Endodermal cell (in vitro differentiated cells): ENCODE measurements at regions not wholly inside any gene's neighbourhood (a gene's known extent, or its start where the extent isn't known, plus 50 kb on each side); places are given as distances from the start of the nearest gene placed in this dataset.

ENCODE experiments used
- DNase-seq: peaks from one replicate; pipeline ENCODE4 v3.0.0-alpha.2; 2017
- H3K27ac ChIP-seq: 2 replicates; pipeline ENCODE4 v1.5.1; 2013; ENCODE audit warnings: mild to moderate bottlenecking, low read depth, low read length, moderate library complexity
- H3K27me3 ChIP-seq: 2 replicates; pipeline ENCODE4 v1.6.1; 2013; ENCODE audit warnings: mild to moderate bottlenecking, low read length, moderate library complexity; ENCODE audit not compliant: insufficient read depth, control insufficient read depth, poor library complexity, severe bottlenecking
- H3K36me3 ChIP-seq: 2 replicates; pipeline ENCODE4 v1.7.0; 2013; ENCODE audit warnings: mild to moderate bottlenecking, low read length, moderate library complexity; ENCODE audit not compliant: control insufficient read depth, insufficient read depth
- H3K4me1 ChIP-seq: one replicate; pipeline ENCODE4 v1.7.0; 2013; ENCODE audit warnings: low read length; ENCODE audit not compliant: control insufficient read depth, insufficient read depth
- H3K4me3 ChIP-seq: 2 replicates; pipeline ENCODE4 v1.5.1; 2013; ENCODE audit warnings: mild to moderate bottlenecking, low read length, moderate library complexity
- H3K9ac ChIP-seq: 2 replicates; pipeline ENCODE4 v1.6.1; 2013; ENCODE audit warnings: mild to moderate bottlenecking, low read length, moderate library complexity; ENCODE audit not compliant: poor library complexity, severe bottlenecking; ENCODE audit errors: extremely low read depth
- H3K9me3 ChIP-seq: 2 replicates; pipeline ENCODE4 v1.6.1; 2013; ENCODE audit warnings: mild to moderate bottlenecking, low read length, moderate library complexity; ENCODE audit not compliant: control insufficient read depth
- H3K27ac Mint-ChIP-seq: 2 replicates; pipeline ENCODE4 v1.8.0; 2020; ENCODE audit warnings: mixed read lengths
- H3K27me3 Mint-ChIP-seq: 2 replicates; pipeline ENCODE4 v1.8.0; 2021; ENCODE audit warnings: mild to moderate bottlenecking, mixed read lengths; ENCODE audit not compliant: insufficient read depth
- H3K36me3 Mint-ChIP-seq: 2 replicates; pipeline ENCODE4 v1.8.0; 2020; ENCODE audit warnings: low read depth, mixed read lengths
- H3K4me1 Mint-ChIP-seq: 2 replicates; pipeline ENCODE4 v1.8.0; 2020; ENCODE audit warnings: mixed read lengths
- H3K4me3 Mint-ChIP-seq: 2 replicates; pipeline ENCODE4 v1.8.0; 2020; ENCODE audit warnings: mild to moderate bottlenecking, moderate library complexity, mixed read lengths
- H3K9me3 Mint-ChIP-seq: 2 replicates; pipeline ENCODE4 v1.8.0; 2020; ENCODE audit warnings: mild to moderate bottlenecking, mixed read lengths
- CTCF ChIP-seq: fragments of 200-600 bp; sonication (generic); conservative IDR thresholded peaks from 2 replicates; pipeline ENCODE4 v1.5.0; 2021; ENCODE audit warnings: antibody characterized with exemption, mild to moderate bottlenecking
- WGBS, 2 experiments: methylation state at CpG; one replicate each; pipeline versions ENCODE4 v1.1.5 to v1.1.7; 2013; ENCODE audit warnings: missing lambda C conversion rate in 2 of 2, mixed read lengths in 1 of 2; ENCODE audit not compliant: insufficient coverage in 1 of 2, insufficient read length in 1 of 2; 5-methylcytosine and 5-hydroxymethylcytosine counted together

GRCh38 chr3:178302966-178303930 lies 233.0 kb upstream of the KCNMB2 start:
- no peaks in the 10 kb centered on the region for H3K36me3 ChIP-seq
- TF ChIP-seq CTCF = no peak
- H3K9me3 ChIP-seq = no peaks in the 10 kb centered on the region
- DNase-seq = no peak
- Mint-ChIP-seq H3K4me3 (no peak overlapping the region), H3K36me3 (no peaks in the 10 kb centered on the region), H3K9me3 (no peaks in the 10 kb centered on the region), H3K4me1 (no peaks in the 10 kb centered on the region), H3K27ac (no peak overlapping the region), H3K27me3 (no peaks in the 10 kb centered on the region)
- H3K4me1 ChIP-seq = no peaks in the 10 kb centered on the region
- H3K9ac ChIP-seq = no peak overlapping the region
- WGBS, 2 experiments = 87 to 93% methylated on average over 3 to 6 of the region's 6 CpGs
- no peak overlapping the region for H3K4me3 ChIP-seq
- H3K27me3 ChIP-seq = no peaks in the 10 kb centered on the region
- no peak overlapping the region for H3K27ac ChIP-seq

GRCh38 chr3:178304758-178305467 lies 231.3 kb upstream of the KCNMB2 start:
- no peak for DNase-seq
- Mint-ChIP-seq H3K36me3 (no peaks in the 10 kb centered on the region), H3K27ac (no peak overlapping the region), H3K9me3 (no peaks in the 10 kb centered on the region), H3K27me3 (no peaks in the 10 kb centered on the region), H3K4me1 (no peaks in the 10 kb centered on the region), H3K4me3 (no peak overlapping the region)
- Histone ChIP-seq H3K9ac (no peak overlapping the region), H3K27ac (no peak overlapping the region), H3K36me3 (no peaks in the 10 kb centered on the region), H3K9me3 (no peaks in the 10 kb centered on the region), H3K27me3 (no peaks in the 10 kb centered on the region), H3K4me3 (no peak overlapping the region), H3K4me1 (no peaks in the 10 kb centered on the region)
- 100% methylated on average over 1 of the region's 1 CpG; no CpG with 5 or more reads in 1 of the 2 experiments for WGBS, 2 experiments
- TF ChIP-seq CTCF = no peak

GRCh38 chr3:178306432-178307115 lies 229.7 kb upstream of the KCNMB2 start:
- no peak overlapping the region for H3K9ac ChIP-seq
- Mint-ChIP-seq H3K4me3 (no peak overlapping the region), H3K27me3 (no peaks in the 10 kb centered on the region), H3K9me3 (no peaks in the 10 kb centered on the region), H3K27ac (no peak overlapping the region), H3K4me1 (peaks cover 2% of the 10 kb centered on the region), H3K36me3 (no peaks in the 10 kb centered on the region)
- TF ChIP-seq CTCF = no peak
- no peaks in the 10 kb centered on the region for H3K9me3 ChIP-seq
- no peaks in the 10 kb centered on the region for H3K4me1 ChIP-seq
- DNase-seq = no peak
- H3K27ac ChIP-seq = no peak overlapping the region
- WGBS, 2 experiments = 76 to 100% methylated on average over 1 to 3 of the region's 3 CpGs
- H3K4me3 ChIP-seq = no peak overlapping the region
- H3K36me3 ChIP-seq = no peaks in the 10 kb centered on the region
- no peaks in the 10 kb centered on the region for H3K27me3 ChIP-seq
